ENCODE measurements at regions not wholly inside any gene's neighbourhood (a gene's known extent, or its start where the extent isn't known, plus 50 kb on each side); places are given as distances from the start of the nearest gene placed in this dataset.

DNA sequence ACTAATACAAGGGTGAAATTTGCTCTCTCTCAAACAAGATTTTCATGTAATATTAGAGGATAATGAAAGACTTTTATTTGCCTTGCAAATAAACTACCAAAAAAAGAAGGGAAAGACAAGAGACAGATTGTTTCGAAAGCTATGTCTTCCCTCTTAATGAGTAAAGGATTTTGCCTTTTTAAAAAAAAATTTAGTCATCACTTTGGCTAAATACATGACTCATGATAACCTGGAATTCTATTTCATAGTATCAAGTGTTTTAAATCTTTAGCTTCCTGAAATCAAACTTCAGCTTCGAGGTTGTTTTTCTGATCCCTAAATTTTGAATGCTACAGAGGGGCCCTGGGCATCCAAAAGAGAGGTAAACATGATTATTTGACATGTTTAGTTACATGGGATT lies 144.4 kb downstream of the CCDC59 start:
- TF ChIP-seq, protein P1, sequence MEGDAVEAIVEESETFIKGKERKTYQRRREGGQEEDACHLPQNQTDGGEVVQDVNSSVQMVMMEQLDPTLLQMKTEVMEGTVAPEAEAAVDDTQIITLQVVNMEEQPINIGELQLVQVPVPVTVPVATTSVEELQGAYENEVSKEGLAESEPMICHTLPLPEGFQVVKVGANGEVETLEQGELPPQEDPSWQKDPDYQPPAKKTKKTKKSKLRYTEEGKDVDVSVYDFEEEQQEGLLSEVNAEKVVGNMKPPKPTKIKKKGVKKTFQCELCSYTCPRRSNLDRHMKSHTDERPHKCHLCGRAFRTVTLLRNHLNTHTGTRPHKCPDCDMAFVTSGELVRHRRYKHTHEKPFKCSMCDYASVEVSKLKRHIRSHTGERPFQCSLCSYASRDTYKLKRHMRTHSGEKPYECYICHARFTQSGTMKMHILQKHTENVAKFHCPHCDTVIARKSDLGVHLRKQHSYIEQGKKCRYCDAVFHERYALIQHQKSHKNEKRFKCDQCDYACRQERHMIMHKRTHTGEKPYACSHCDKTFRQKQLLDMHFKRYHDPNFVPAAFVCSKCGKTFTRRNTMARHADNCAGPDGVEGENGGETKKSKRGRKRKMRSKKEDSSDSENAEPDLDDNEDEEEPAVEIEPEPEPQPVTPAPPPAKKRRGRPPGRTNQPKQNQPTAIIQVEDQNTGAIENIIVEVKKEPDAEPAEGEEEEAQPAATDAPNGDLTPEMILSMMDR (conservative IDR thresholded peaks at IDR 0.05): no peak
- TF ChIP-seq ZFX (IDR thresholded peaks at IDR 0.05): no peak

Data from C4-2B (cell line).